Esophagus muscularis mucosa (tissue), 4 donors: ENCODE measurements at regions not wholly inside any gene's neighbourhood (a gene's known extent, or its start where the extent isn't known, plus 50 kb on each side); places are given as distances from the start of the nearest gene placed in this dataset.

Experiments
- DNase-seq: peaks from one replicate; pipeline ENCODE4 v3.0.0-alpha.2; 2017; ENCODE audit errors: extremely low spot score
- H3K27ac ChIP-seq, 4 donors: fragments of 200-600 bp; sonication (generic); replicated peaks in 1 of 4; 1 replicate in 3 of 4; 2 replicates in 1 of 4; pipeline ENCODE4 v1.5.1; 2016 to 2019; ENCODE audit warnings: mild to moderate bottlenecking in 1 of 4
- H3K27me3 ChIP-seq, 4 donors: fragments of 200-600 bp; sonication (generic); one replicate each; pipeline versions ENCODE4 v1.5.1 to v1.6.0; 2016 to 2019
- H3K36me3 ChIP-seq, 4 donors: fragments of 200-600 bp; sonication (generic); one replicate each; pipeline ENCODE4 v1.5.1; 2016 to 2019
- H3K4me1 ChIP-seq, 4 donors: fragments of 200-600 bp; sonication (generic); one replicate each; pipeline ENCODE4 v1.5.1; 2016 to 2019
- H3K4me3 ChIP-seq, 4 donors: fragments of 200-600 bp; sonication (generic); 1 replicate in 2 of 4; 2 replicates in 2 of 4; pipeline ENCODE4 v1.5.1; 2016 to 2019; ENCODE audit warnings: mild to moderate bottlenecking in 4 of 4, moderate library complexity in 1 of 4
- H3K9me3 ChIP-seq, 4 donors: fragments of 200-600 bp; sonication (generic); 1 replicate in 3 of 4; 2 replicates in 1 of 4; pipeline ENCODE4 v1.5.1; 2016 to 2019
- EP300 ChIP-seq: sonication (generic); formaldehyde crosslinking; IDR thresholded peaks from one replicate; pipeline ENCODE4 v1.6.1; 2017; ENCODE audit warnings: antibody characterized with exemption
- POLR2A ChIP-seq: fragments of 450-650 bp; IDR thresholded peaks from one replicate; pipeline ENCODE4 v1.6.1; 2017; ENCODE audit warnings: antibody characterized with exemption, moderate library complexity, mild to moderate bottlenecking, low read depth
- POLR2AphosphoS5 ChIP-seq, 2 donors: sonication (generic); formaldehyde crosslinking; IDR thresholded peaks; one replicate each; pipeline ENCODE4 v1.6.1; 2017; ENCODE audit warnings: antibody characterized with exemption in 2 of 2
- WGBS: methylation state at CpG from one replicate; pipeline ENCODE4 v1.1.5; 2018; 5-methylcytosine and 5-hydroxymethylcytosine counted together
- intact Hi-C: fragments of 100-400 bp; cut with DNase I; formaldehyde crosslinking; loops from one replicate; pipeline ENCODE4 v1.15.1; 2023
- small RNA-seq, 3 donors: library from RNA; depleted of rRNA; stranded (forward); fragments of <200 nt; gene quantifications; one replicate each; pipeline ENCODE3, GENCODE V24; 2016
- TF ChIP-seq, protein P1 (sequence below), 3 experiments: fragments of 200-600 bp in 2 of 3; fragments of 450-650 bp in 1 of 3; sonication (generic) in 2 of 3; IDR thresholded peaks; one replicate each; pipeline ENCODE4 v1.5.1; 2017 to 2019; ENCODE audit warnings: antibody characterized with exemption in 3 of 3, mild to moderate bottlenecking in 2 of 3, moderate library complexity in 1 of 3

DNA sequence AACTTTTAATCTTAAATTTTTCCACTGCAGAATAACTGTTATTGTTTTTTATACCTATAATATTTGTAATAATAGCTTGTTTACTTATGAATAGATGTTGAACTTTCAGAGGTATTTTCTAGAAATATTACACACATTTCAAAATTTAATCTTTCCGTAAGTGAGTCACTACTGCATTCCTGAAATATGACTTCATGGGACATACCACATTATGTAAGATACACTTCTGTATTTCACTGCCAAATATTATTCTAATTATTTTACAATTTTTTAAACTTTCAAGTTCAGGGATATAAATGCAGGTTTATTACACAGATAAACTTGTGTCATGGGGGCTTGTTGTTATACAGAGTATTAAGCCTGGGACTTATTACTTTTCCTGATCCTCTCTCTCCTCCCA is 2220.5 kb downstream of the NCAM2 start:
- H3K27me3 ChIP-seq: no peaks in the 10 kb centered on the region
- 63% methylated on average over 1 of the region's 1 CpG for WGBS
- no peak overlapping the region for H3K4me3 ChIP-seq
- TF ChIP-seq EP300 (no peak), POLR2AphosphoS5 (IDR thresholded peaks at IDR 0.05) (no peak), POLR2A (no peak)
- TF ChIP-seq, protein P1, sequence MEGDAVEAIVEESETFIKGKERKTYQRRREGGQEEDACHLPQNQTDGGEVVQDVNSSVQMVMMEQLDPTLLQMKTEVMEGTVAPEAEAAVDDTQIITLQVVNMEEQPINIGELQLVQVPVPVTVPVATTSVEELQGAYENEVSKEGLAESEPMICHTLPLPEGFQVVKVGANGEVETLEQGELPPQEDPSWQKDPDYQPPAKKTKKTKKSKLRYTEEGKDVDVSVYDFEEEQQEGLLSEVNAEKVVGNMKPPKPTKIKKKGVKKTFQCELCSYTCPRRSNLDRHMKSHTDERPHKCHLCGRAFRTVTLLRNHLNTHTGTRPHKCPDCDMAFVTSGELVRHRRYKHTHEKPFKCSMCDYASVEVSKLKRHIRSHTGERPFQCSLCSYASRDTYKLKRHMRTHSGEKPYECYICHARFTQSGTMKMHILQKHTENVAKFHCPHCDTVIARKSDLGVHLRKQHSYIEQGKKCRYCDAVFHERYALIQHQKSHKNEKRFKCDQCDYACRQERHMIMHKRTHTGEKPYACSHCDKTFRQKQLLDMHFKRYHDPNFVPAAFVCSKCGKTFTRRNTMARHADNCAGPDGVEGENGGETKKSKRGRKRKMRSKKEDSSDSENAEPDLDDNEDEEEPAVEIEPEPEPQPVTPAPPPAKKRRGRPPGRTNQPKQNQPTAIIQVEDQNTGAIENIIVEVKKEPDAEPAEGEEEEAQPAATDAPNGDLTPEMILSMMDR (IDR thresholded peaks at IDR 0.05): no peak
- H3K9me3 ChIP-seq: no peaks in the 10 kb centered on the region
- H3K27ac ChIP-seq: no peak overlapping the region
- no peak for DNase-seq
- H3K36me3 ChIP-seq: no peaks in the 10 kb centered on the region
- intact Hi-C loops: no loop called here
- no peaks in the 10 kb centered on the region for H3K4me1 ChIP-seq

- TF ChIP-seq EP300 (no peak), POLR2AphosphoS5 (IDR thresholded peaks at IDR 0.05) (no peak), POLR2A (no peak)
- TF ChIP-seq, protein P1 (IDR thresholded peaks at IDR 0.05): no peak
- intact Hi-C loops: no loop called here
- peaks cover 0 to 6% (median 0%) of the 10 kb centered on the region in 4 donors for H3K9me3 ChIP-seq
- H3K36me3 ChIP-seq: no peaks in the 10 kb centered on the region
- H3K27me3 ChIP-seq: no peaks in the 10 kb centered on the region
- H3K4me3 ChIP-seq: no peak overlapping the region
- no peak for DNase-seq
- H3K27ac ChIP-seq: no peak overlapping the region
- WGBS: 57% methylated on average over 1 of the region's 1 CpG
- no peaks in the 10 kb centered on the region for H3K4me1 ChIP-seq
Measured at GRCh38 chr21:23217597-23217996, 2219.4 kb downstream of the NCAM2 start.

DNA sequence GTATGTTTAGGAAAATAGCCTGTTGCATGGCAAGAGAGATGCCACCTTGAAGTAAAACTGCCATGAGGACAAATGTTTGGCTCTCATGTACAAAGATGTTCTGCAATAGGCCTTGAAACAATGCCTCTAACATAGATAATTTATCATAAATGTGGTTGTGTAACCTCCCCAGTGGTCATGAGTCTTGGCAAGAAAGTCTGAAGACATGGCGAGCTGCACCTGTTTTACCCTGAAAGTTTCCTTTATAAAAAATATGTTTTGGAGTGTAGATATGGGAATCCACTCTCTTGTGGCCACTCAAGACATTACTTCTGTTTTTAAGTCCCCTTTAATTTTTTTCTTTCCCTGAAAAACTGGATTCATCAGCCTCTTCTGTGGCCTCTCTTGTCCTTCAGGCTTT is 2217.1 kb downstream of the NCAM2 start:
- WGBS: 89% methylated on average over 1 of the region's 1 CpG
- DNase-seq: no peak
- no peaks in the 10 kb centered on the region for H3K4me1 ChIP-seq
- no peak overlapping the region for H3K4me3 ChIP-seq
- no peak overlapping the region for H3K27ac ChIP-seq
- H3K27me3 ChIP-seq: no peaks in the 10 kb centered on the region
- no peaks in the 10 kb centered on the region for H3K36me3 ChIP-seq
- peaks cover 0 to 6% (median 0%) of the 10 kb centered on the region in 4 donors for H3K9me3 ChIP-seq
- intact Hi-C loops: no loop called here
- no peak for TF ChIP-seq POLR2AphosphoS5 (IDR thresholded peaks at IDR 0.05)

Small RNA genes in the stretch of these regions (small RNA-seq; reads per million reads assigned to genes)
- gene AP001340.1: 0 reads per million in 3 donors
- gene RF00019: 0 reads per million in 3 donors
- 0 reads per million in 3 donors for gene RN7SKP236
- 0 reads per million in 3 donors for gene RNA5SP489
- gene RNU2-55P: 0 to 0.17 (median 0) reads per million in 3 donors
